ENCODE measurements at regions not wholly inside any gene's neighbourhood (a gene's known extent, or its start where the extent isn't known, plus 50 kb on each side); places are given as distances from the start of the nearest gene placed in this dataset.

DNA sequence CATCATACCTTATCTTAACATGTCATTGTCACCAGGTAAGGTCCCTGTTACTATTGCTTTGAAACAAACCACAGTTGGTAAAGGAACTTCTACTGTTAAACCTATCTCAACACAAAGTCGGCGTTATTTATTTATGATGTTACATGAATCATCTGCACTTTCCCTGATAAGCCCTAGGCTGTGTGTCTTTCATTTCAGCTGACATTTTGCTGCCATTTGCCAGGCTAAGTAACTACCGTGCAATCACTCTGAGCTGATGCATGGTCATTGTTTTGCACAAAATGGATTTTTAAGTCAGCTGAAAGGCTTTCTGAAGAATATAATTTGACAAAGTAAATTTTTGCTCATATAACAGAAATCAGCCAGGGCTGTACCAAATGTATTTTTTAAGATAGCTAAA lies 546.5 kb downstream of the ZNF608 start:
- no peak for TF ChIP-seq POLR2A (IDR thresholded peaks at IDR 0.05)
- TF ChIP-seq, protein P1, sequence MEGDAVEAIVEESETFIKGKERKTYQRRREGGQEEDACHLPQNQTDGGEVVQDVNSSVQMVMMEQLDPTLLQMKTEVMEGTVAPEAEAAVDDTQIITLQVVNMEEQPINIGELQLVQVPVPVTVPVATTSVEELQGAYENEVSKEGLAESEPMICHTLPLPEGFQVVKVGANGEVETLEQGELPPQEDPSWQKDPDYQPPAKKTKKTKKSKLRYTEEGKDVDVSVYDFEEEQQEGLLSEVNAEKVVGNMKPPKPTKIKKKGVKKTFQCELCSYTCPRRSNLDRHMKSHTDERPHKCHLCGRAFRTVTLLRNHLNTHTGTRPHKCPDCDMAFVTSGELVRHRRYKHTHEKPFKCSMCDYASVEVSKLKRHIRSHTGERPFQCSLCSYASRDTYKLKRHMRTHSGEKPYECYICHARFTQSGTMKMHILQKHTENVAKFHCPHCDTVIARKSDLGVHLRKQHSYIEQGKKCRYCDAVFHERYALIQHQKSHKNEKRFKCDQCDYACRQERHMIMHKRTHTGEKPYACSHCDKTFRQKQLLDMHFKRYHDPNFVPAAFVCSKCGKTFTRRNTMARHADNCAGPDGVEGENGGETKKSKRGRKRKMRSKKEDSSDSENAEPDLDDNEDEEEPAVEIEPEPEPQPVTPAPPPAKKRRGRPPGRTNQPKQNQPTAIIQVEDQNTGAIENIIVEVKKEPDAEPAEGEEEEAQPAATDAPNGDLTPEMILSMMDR (IDR thresholded peaks at IDR 0.05), result no peak
